ENCODE measurements at regions not wholly inside any gene's neighbourhood (a gene's known extent, or its start where the extent isn't known, plus 50 kb on each side); places are given as distances from the start of the nearest gene placed in this dataset.

GRCh38 chr12:111102102-111102739 lies 181.8 kb upstream of the MYL2 start:
- TF ChIP-seq POLR2A (IDR thresholded peaks at IDR 0.05) (no peak), CTCF (IDR thresholded peaks at IDR 0.05) (no peak), POLR2AphosphoS5 (IDR thresholded peaks at IDR 0.05) (no peak)

Measured in breast epithelium (tissue), 3 donors.